Stimulated activated CD4-positive, alpha-beta T cell treated with anti-CD3 and anti-CD28 coated beads, Interleukin-12 subunit alpha, Interleukin-12 subunit beta, amount 100 ng/mL, for 48 hours (primary cell): ENCODE measurements at regions not wholly inside any gene's neighbourhood (a gene's known extent, or its start where the extent isn't known, plus 50 kb on each side); places are given as distances from the start of the nearest gene placed in this dataset.

Experiments
- DNase-seq, 3 donors: peaks; one replicate each; pipeline ENCODE4 v3.0.0-alpha.2; 2020; ENCODE audit warnings: low read depth in 2 of 3, low spot score in 1 of 3

- no peak for DNase-seq
These were observed 335.4 kb upstream of the TEX13C start for GRCh38 chrX:124984140-124984813.

GRCh38 chrX:124986284-124986683, 333.4 kb upstream of the TEX13C start:
- DNase-seq, result no peak

GRCh38 chrX:124993735-124994134, 325.9 kb upstream of the TEX13C start:
- DNase-seq, result no peak

GRCh38 chrX:124994404-124994803, 325.3 kb upstream of the TEX13C start:
- DNase-seq, result no peak

- no peak for DNase-seq
These were observed 315.8 kb upstream of the TEX13C start for GRCh38 chrX:125003746-125004446.

- no peak for DNase-seq
These were observed 314.9 kb upstream of the TEX13C start for GRCh38 chrX:125004799-125005198.

- DNase-seq, result no peak
These were observed 313.8 kb upstream of the TEX13C start for GRCh38 chrX:125005863-125006262.

GRCh38 chrX:125006704-125007103, 313.0 kb upstream of the TEX13C start:
- DNase-seq, result no peak

- DNase-seq, result no peak
These were observed 307.1 kb upstream of the TEX13C start for GRCh38 chrX:125012585-125012984.

- DNase-seq, result no peak
These were observed 290.5 kb upstream of the TEX13C start for GRCh38 chrX:125029131-125029530.
